ENCODE measurements at regions not wholly inside any gene's neighbourhood (a gene's known extent, or its start where the extent isn't known, plus 50 kb on each side); places are given as distances from the start of the nearest gene placed in this dataset.

- TF ChIP-seq POLR2A (IDR thresholded peaks at IDR 0.05) (no peak), CTCF (IDR thresholded peaks at IDR 0.05) (no peak)
- no peak overlapping the region for H3K27ac ChIP-seq
- no peaks in the 10 kb centered on the region for H3K9me3 ChIP-seq
- no peak overlapping the region for H3K4me3 ChIP-seq
- no peak for DNase-seq
- intact Hi-C loops (cut with DNase I; ENCODE audit: low total_unique reads), result no loop called here
- no peaks in the 10 kb centered on the region for H3K27me3 ChIP-seq
- H3K36me3 ChIP-seq, result no peaks in the 10 kb centered on the region
- no peaks in the 10 kb centered on the region for H3K4me1 ChIP-seq
Observed at GRCh38 chr18:74023220-74023619, 124.4 kb downstream of the FBXO15 start.

GRCh38 chr18:74019864-74020263, 127.8 kb downstream of the FBXO15 start:
- Histone ChIP-seq H3K36me3 (no peaks in the 10 kb centered on the region), H3K9me3 (no peaks in the 10 kb centered on the region), H3K4me3 (no peak overlapping the region), H3K4me1 (no peaks in the 10 kb centered on the region), H3K27ac (no peak overlapping the region), H3K27me3 (no peaks in the 10 kb centered on the region)
- intact Hi-C loops (cut with DNase I; ENCODE audit: low total_unique reads), result no loop called here
- TF ChIP-seq CTCF (IDR thresholded peaks at IDR 0.05) (no peak), POLR2A (IDR thresholded peaks at IDR 0.05) (no peak)
- DNase-seq, result no peak

- H3K4me3 ChIP-seq, result no peak overlapping the region
- DNase-seq, result no peak
- no peak for TF ChIP-seq CTCF (IDR thresholded peaks at IDR 0.05)
- no peak for TF ChIP-seq POLR2A (IDR thresholded peaks at IDR 0.05)
- no peaks in the 10 kb centered on the region for H3K27me3 ChIP-seq
- H3K36me3 ChIP-seq, result no peaks in the 10 kb centered on the region
- intact Hi-C loops (cut with DNase I; ENCODE audit: low total_unique reads), result no loop called here
- no peaks in the 10 kb centered on the region for H3K9me3 ChIP-seq
- no peak overlapping the region for H3K27ac ChIP-seq
- no peaks in the 10 kb centered on the region for H3K4me1 ChIP-seq
Observed at GRCh38 chr18:74013955-74014354, 133.7 kb downstream of the FBXO15 start.

GRCh38 chr18:74012954-74013630, 134.5 kb downstream of the FBXO15 start:
- H3K4me3 ChIP-seq, result no peak overlapping the region
- no peaks in the 10 kb centered on the region for H3K36me3 ChIP-seq
- TF ChIP-seq CTCF (IDR thresholded peaks at IDR 0.05) (no peak), POLR2A (IDR thresholded peaks at IDR 0.05) (no peak)
- no peaks in the 10 kb centered on the region for H3K4me1 ChIP-seq
- DNase-seq, result no peak
- no peak overlapping the region for H3K27ac ChIP-seq
- H3K27me3 ChIP-seq, result no peaks in the 10 kb centered on the region
- intact Hi-C loops (cut with DNase I; ENCODE audit: low total_unique reads), result no loop called here
- H3K9me3 ChIP-seq, result no peaks in the 10 kb centered on the region

GRCh38 chr18:74006143-74006542, 141.5 kb downstream of the FBXO15 start:
- no peak for TF ChIP-seq POLR2A (IDR thresholded peaks at IDR 0.05)
- no peak for TF ChIP-seq CTCF (IDR thresholded peaks at IDR 0.05)
- DNase-seq, result no peak
- no peaks in the 10 kb centered on the region for H3K36me3 ChIP-seq
- no peaks in the 10 kb centered on the region for H3K4me1 ChIP-seq
- H3K27ac ChIP-seq, result no peak overlapping the region
- H3K27me3 ChIP-seq, result no peaks in the 10 kb centered on the region
- H3K9me3 ChIP-seq, result no peaks in the 10 kb centered on the region
- H3K4me3 ChIP-seq, result no peak overlapping the region
- intact Hi-C loops (cut with DNase I; ENCODE audit: low total_unique reads), result no loop called here
